HEK293 (cell line): ENCODE measurements at regions not wholly inside any gene's neighbourhood (a gene's known extent, or its start where the extent isn't known, plus 50 kb on each side); places are given as distances from the start of the nearest gene placed in this dataset.

Experiments used
- CTCF ChIA-PET: fragments of 350-600 bp; formaldehyde crosslinking; extraction: SDS; loops from one replicate; lab custom pipeline; 2021; ENCODE audit warnings: antibody characterized with exemption; lab: Yijun Ruan, JAX
- POLR2A ChIA-PET: fragments of 300-600 bp; formaldehyde crosslinking; extraction: SDS; loops from one replicate; lab custom pipeline; 2020; ENCODE audit warnings: antibody characterized with exemption, inconsistent platforms; lab: Yijun Ruan, JAX
- H3K27ac ChIP-seq: fragments of 200-500 bp; sonication (Bioruptor generic); 2 replicates; pipeline ENCODE4 v1.5.1; 2014; ENCODE audit warnings: low read depth, low read length, control low read depth, inconsistent platforms; ENCODE audit errors: extremely low read depth
- H3K36me3 ChIP-seq, 2 experiments: fragments of 200-500 bp in 1 of 2; sonication (Bioruptor generic) in 1 of 2; 1 replicate in 1 of 2; 2 replicates in 1 of 2; pipeline ENCODE4 v1.5.1; 2014 to 2017; ENCODE audit warnings: inconsistent platforms in 2 of 2, low read length in 2 of 2; ENCODE audit not compliant: control insufficient read depth in 2 of 2, insufficient read depth in 1 of 2
- H3K4me1 ChIP-seq: fragments of 200-500 bp; sonication (Bioruptor generic); 2 replicates; pipeline ENCODE4 v1.5.1; 2014; ENCODE audit warnings: mild to moderate bottlenecking, low read length, inconsistent platforms; ENCODE audit not compliant: control insufficient read depth, insufficient read depth
- H3K4me3 ChIP-seq: 2 replicates; pipeline ENCODE4 v1.5.1; 2011; ENCODE audit warnings: low read depth, mild to moderate bottlenecking, control low read depth, low read length, moderate library complexity
- H3K9me3 ChIP-seq: fragments of 200-500 bp; sonication (Bioruptor generic); 2 replicates; pipeline ENCODE4 v1.5.1; 2014; ENCODE audit warnings: low read depth, low read length, inconsistent platforms; ENCODE audit not compliant: control insufficient read depth, insufficient read depth
- BCL11B ChIP-seq: fragments of 450-650 bp; formaldehyde crosslinking; IDR thresholded peaks from 2 replicates; pipeline ENCODE4 v1.5.1; 2016; ENCODE audit warnings: low read depth, missing biosample characterization, missing genetic modification characterization
- GLIS1 ChIP-seq: fragments of 450-650 bp; formaldehyde crosslinking; IDR thresholded peaks from 2 replicates; pipeline ENCODE4 v1.5.1; 2016; ENCODE audit warnings: missing biosample characterization, missing genetic modification characterization
- KLF16 ChIP-seq: fragments of 450-650 bp; formaldehyde crosslinking; IDR thresholded peaks from 2 replicates; pipeline ENCODE4 v1.5.1; 2017; ENCODE audit warnings: missing biosample characterization, missing genetic modification characterization
- KLF9 ChIP-seq: fragments of 450-650 bp; formaldehyde crosslinking; IDR thresholded peaks from 2 replicates; pipeline ENCODE4 v1.5.1; 2016; ENCODE audit warnings: missing biosample characterization, missing genetic modification characterization, low read depth
- PRDM1 ChIP-seq: fragments of 450-650 bp; formaldehyde crosslinking; IDR thresholded peaks from 2 replicates; pipeline ENCODE4; 2016; ENCODE audit warnings: missing biosample characterization, missing genetic modification characterization
- SP3 ChIP-seq: fragments of 450-650 bp; formaldehyde crosslinking; IDR thresholded peaks from 2 replicates; pipeline ENCODE4 v1.5.1; 2016; ENCODE audit warnings: missing biosample characterization, missing genetic modification characterization
- YY1 ChIP-seq: fragments of 450-650 bp; formaldehyde crosslinking; IDR thresholded peaks from 2 replicates; pipeline ENCODE4 v1.5.1; 2018; ENCODE audit warnings: missing biosample characterization, missing genetic modification characterization
- ZBTB48 ChIP-seq: fragments of 450-650 bp; formaldehyde crosslinking; IDR thresholded peaks from 2 replicates; pipeline ENCODE4 v1.5.1; 2016; ENCODE audit warnings: missing biosample characterization, missing genetic modification characterization
- ZNF121 ChIP-seq: fragments of 450-650 bp; formaldehyde crosslinking; IDR thresholded peaks from 2 replicates; pipeline ENCODE4 v1.5.1; 2016; ENCODE audit warnings: missing biosample characterization, missing genetic modification characterization
- ZNF174 ChIP-seq: fragments of 450-650 bp; formaldehyde crosslinking; IDR thresholded peaks from 2 replicates; pipeline ENCODE4 v1.5.0; 2017; ENCODE audit warnings: missing biosample characterization, mild to moderate bottlenecking, missing genetic modification characterization
- ZNF184 ChIP-seq: fragments of 450-650 bp; IDR thresholded peaks from 2 replicates; pipeline ENCODE4 v1.5.1; 2018; ENCODE audit warnings: missing biosample characterization, mild to moderate bottlenecking, missing genetic modification characterization
- ZNF266 ChIP-seq: fragments of 450-650 bp; formaldehyde crosslinking; IDR thresholded peaks from 2 replicates; pipeline ENCODE4 v1.5.1; 2016; ENCODE audit warnings: missing biosample characterization, missing genetic modification characterization, low read depth
- ZNF274 ChIP-seq, 2 experiments: fragments of 200-500 bp in 1 of 2; fragments of 450-650 bp in 1 of 2; sonication (Bioruptor generic) in 1 of 2; formaldehyde crosslinking in 1 of 2; IDR thresholded peaks; 2 replicates each; pipeline versions ENCODE4 v1.5.1 to v1.6.1; 2014 to 2016; ENCODE audit warnings: borderline replicate concordance in 1 of 2, inconsistent platforms in 1 of 2, low read length in 1 of 2, missing biosample characterization in 1 of 2, missing genetic modification characterization in 1 of 2
- ZNF311 ChIP-seq: fragments of 450-650 bp; formaldehyde crosslinking; IDR thresholded peaks from 2 replicates; pipeline ENCODE4 v1.5.1; 2017; ENCODE audit warnings: missing biosample characterization, missing genetic modification characterization, borderline replicate concordance
- ZNF37A ChIP-seq: fragments of 450-650 bp; IDR thresholded peaks from 2 replicates; pipeline ENCODE4 v1.5.1; 2018; ENCODE audit warnings: missing biosample characterization, missing genetic modification characterization
- ZNF560 ChIP-seq: fragments of 450-650 bp; formaldehyde crosslinking; IDR thresholded peaks from 2 replicates; pipeline ENCODE4 v1.5.1; 2017; ENCODE audit warnings: missing biosample characterization, missing genetic modification characterization, borderline replicate concordance
- ZNF658 ChIP-seq: fragments of 450-650 bp; formaldehyde crosslinking; IDR thresholded peaks from 2 replicates; pipeline ENCODE4; 2016; ENCODE audit warnings: missing biosample characterization, missing genetic modification characterization
- ZNF830 ChIP-seq: fragments of 450-650 bp; IDR thresholded peaks from 2 replicates; pipeline ENCODE4 v1.5.0; 2018; ENCODE audit warnings: missing biosample characterization, missing genetic modification characterization, low read depth, mild to moderate bottlenecking, moderate library complexity
- TF ChIP-seq, protein P1 (sequence below): IDR thresholded peaks from 2 replicates; pipeline ENCODE4 v1.6.1; 2011; ENCODE audit warnings: mild to moderate bottlenecking, low read depth, low read length, borderline replicate concordance
- TF ChIP-seq, protein P2 (sequence below): fragments of 450-650 bp; formaldehyde crosslinking; IDR thresholded peaks from 2 replicates; pipeline ENCODE4 v1.5.1; 2016; ENCODE audit warnings: missing biosample characterization, missing genetic modification characterization, low read depth
- TF ChIP-seq, protein P3 (sequence below): fragments of 450-650 bp; formaldehyde crosslinking; IDR thresholded peaks from 2 replicates; pipeline ENCODE4 v1.5.1; 2016; ENCODE audit warnings: missing biosample characterization, missing genetic modification characterization
- TF ChIP-seq, protein P4 (sequence below): fragments of 450-650 bp; formaldehyde crosslinking; IDR thresholded peaks from 2 replicates; pipeline ENCODE4 v1.5.1; 2016; ENCODE audit warnings: missing biosample characterization, missing genetic modification characterization

DNA sequence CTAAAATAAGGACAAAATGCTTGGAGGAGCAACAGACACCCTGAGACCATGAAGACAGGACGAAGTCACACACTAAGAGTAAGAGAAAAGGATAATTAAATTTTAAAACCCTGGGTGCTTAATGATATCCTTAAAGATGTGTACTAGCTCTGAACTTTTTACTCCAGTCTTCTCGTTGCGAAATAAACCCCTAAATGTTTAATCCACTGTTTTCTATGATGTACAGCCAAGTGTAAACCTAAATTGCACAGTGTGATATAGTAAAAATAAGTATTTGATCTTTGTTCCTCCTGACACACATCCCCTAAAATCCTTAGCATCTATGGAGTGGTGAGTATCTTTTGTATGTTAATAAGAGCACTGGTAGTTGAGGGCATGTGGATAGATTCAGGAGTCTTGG, 157.5 kb upstream of the PKDCC start:
- CTCF ChIA-PET = no interaction called here
- no peaks in the 10 kb centered on the region for H3K36me3 ChIP-seq
- H3K27ac ChIP-seq = no peak overlapping the region
- no peaks in the 10 kb centered on the region for H3K9me3 ChIP-seq
- no peaks in the 10 kb centered on the region for H3K4me1 ChIP-seq
- no peak for TF ChIP-seq ZNF266 (tag by site-specific recombination)
- TF ChIP-seq, protein P1, sequence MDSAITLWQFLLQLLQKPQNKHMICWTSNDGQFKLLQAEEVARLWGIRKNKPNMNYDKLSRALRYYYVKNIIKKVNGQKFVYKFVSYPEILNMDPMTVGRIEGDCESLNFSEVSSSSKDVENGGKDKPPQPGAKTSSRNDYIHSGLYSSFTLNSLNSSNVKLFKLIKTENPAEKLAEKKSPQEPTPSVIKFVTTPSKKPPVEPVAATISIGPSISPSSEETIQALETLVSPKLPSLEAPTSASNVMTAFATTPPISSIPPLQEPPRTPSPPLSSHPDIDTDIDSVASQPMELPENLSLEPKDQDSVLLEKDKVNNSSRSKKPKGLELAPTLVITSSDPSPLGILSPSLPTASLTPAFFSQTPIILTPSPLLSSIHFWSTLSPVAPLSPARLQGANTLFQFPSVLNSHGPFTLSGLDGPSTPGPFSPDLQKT = no peak
- TF ChIP-seq ZNF274 (IDR thresholded peaks at IDR 0.05; ENCODE audit: low read length) = no peak
- no peak for TF ChIP-seq ZNF274 (tag by site-specific recombination; IDR thresholded peaks at IDR 0.05; ENCODE audit: borderline replicate concordance)
- TF ChIP-seq SP3 = no peak
- no peak for TF ChIP-seq ZNF830 (tag by site-specific recombination)
- TF ChIP-seq, protein P2, sequence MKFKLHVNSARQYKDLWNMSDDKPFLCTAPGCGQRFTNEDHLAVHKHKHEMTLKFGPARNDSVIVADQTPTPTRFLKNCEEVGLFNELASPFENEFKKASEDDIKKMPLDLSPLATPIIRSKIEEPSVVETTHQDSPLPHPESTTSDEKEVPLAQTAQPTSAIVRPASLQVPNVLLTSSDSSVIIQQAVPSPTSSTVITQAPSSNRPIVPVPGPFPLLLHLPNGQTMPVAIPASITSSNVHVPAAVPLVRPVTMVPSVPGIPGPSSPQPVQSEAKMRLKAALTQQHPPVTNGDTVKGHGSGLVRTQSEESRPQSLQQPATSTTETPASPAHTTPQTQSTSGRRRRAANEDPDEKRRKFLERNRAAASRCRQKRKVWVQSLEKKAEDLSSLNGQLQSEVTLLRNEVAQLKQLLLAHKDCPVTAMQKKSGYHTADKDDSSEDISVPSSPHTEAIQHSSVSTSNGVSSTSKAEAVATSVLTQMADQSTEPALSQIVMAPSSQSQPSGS (tag by site-specific recombination) = no peak
- no peak for TF ChIP-seq ZNF121
- no peak for TF ChIP-seq KLF9 (tag by site-specific recombination)
- no peak for TF ChIP-seq ZNF658 (tag by site-specific recombination)
- TF ChIP-seq ZNF184 (tag by site-specific recombination) = no peak
- TF ChIP-seq KLF16 (tag by site-specific recombination) = no peak
- no peak for TF ChIP-seq ZBTB48 (tag by site-specific recombination)
- TF ChIP-seq ZNF174 (tag by site-specific recombination) = no peak
- TF ChIP-seq ZNF560 (tag by site-specific recombination) = no peak
- no peak for TF ChIP-seq BCL11B
- no peak for TF ChIP-seq GLIS1
- TF ChIP-seq YY1 (tag by site-specific recombination) = no peak
- TF ChIP-seq PRDM1 = no peak
- TF ChIP-seq, all 188 proteins: peak for 0
- H3K4me3 ChIP-seq = no peak overlapping the region
- POLR2A ChIA-PET = no interaction called here

DNA sequence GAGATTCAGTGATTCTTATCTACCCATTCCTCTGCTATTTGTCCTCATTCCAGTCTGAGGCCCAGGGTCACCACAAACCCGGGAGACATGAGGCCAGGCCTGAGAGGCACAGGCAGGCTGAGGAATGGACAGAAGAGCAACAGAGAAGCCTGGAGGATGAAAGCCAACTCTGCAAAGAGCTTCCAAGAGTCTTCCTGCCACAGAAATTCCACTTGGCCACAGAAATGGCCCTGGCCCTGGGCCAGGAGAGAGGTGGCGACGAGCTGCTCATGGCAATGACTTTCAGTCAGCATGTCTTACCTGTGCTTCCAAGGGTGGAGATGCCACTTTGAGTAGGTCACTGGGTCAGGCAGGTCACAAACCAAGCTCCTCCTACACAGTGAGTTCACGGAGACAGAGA, 155.3 kb upstream of the PKDCC start:
- no peaks in the 10 kb centered on the region for H3K4me1 ChIP-seq
- no peaks in the 10 kb centered on the region for H3K36me3 ChIP-seq
- TF ChIP-seq ZNF560 (tag by site-specific recombination) = no peak
- no peak for TF ChIP-seq ZNF266 (tag by site-specific recombination)
- TF ChIP-seq, protein P3, sequence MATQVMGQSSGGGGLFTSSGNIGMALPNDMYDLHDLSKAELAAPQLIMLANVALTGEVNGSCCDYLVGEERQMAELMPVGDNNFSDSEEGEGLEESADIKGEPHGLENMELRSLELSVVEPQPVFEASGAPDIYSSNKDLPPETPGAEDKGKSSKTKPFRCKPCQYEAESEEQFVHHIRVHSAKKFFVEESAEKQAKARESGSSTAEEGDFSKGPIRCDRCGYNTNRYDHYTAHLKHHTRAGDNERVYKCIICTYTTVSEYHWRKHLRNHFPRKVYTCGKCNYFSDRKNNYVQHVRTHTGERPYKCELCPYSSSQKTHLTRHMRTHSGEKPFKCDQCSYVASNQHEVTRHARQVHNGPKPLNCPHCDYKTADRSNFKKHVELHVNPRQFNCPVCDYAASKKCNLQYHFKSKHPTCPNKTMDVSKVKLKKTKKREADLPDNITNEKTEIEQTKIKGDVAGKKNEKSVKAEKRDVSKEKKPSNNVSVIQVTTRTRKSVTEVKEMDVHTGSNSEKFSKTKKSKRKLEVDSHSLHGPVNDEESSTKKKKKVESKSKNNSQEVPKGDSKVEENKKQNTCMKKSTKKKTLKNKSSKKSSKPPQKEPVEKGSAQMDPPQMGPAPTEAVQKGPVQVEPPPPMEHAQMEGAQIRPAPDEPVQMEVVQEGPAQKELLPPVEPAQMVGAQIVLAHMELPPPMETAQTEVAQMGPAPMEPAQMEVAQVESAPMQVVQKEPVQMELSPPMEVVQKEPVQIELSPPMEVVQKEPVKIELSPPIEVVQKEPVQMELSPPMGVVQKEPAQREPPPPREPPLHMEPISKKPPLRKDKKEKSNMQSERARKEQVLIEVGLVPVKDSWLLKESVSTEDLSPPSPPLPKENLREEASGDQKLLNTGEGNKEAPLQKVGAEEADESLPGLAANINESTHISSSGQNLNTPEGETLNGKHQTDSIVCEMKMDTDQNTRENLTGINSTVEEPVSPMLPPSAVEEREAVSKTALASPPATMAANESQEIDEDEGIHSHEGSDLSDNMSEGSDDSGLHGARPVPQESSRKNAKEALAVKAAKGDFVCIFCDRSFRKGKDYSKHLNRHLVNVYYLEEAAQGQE (tag by site-specific recombination) = no peak
- no peak for TF ChIP-seq ZNF37A (tag by site-specific recombination)
- TF ChIP-seq, protein P4, sequence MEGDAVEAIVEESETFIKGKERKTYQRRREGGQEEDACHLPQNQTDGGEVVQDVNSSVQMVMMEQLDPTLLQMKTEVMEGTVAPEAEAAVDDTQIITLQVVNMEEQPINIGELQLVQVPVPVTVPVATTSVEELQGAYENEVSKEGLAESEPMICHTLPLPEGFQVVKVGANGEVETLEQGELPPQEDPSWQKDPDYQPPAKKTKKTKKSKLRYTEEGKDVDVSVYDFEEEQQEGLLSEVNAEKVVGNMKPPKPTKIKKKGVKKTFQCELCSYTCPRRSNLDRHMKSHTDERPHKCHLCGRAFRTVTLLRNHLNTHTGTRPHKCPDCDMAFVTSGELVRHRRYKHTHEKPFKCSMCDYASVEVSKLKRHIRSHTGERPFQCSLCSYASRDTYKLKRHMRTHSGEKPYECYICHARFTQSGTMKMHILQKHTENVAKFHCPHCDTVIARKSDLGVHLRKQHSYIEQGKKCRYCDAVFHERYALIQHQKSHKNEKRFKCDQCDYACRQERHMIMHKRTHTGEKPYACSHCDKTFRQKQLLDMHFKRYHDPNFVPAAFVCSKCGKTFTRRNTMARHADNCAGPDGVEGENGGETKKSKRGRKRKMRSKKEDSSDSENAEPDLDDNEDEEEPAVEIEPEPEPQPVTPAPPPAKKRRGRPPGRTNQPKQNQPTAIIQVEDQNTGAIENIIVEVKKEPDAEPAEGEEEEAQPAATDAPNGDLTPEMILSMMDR (tag by site-specific recombination) = no peak
- no peak for TF ChIP-seq ZNF311 (tag by site-specific recombination)
- no peak overlapping the region for H3K27ac ChIP-seq
- ChIA-PET CTCF (interaction anchor here (0.9 kb wide), 1 partner anchor 198 kb away, joined by 3 read pairs; no protein-coding TSS in a partner anchor), POLR2A (no interaction called here)
- H3K9me3 ChIP-seq = no peaks in the 10 kb centered on the region
- H3K4me3 ChIP-seq = no peak overlapping the region
